GM19328 (cell line): ENCODE measurements at regions not wholly inside any gene's neighbourhood (a gene's known extent, or its start where the extent isn't known, plus 50 kb on each side); places are given as distances from the start of the nearest gene placed in this dataset.

ENCODE experiments used
- ATAC-seq: cut with Tn5 transposase; IDR thresholded peaks from one replicate; pipeline ENCODE4 v1.9.1; 2021; ENCODE audit warnings: mild to moderate bottlenecking, moderate library complexity; ENCODE audit not compliant: unreplicated experiment

DNA sequence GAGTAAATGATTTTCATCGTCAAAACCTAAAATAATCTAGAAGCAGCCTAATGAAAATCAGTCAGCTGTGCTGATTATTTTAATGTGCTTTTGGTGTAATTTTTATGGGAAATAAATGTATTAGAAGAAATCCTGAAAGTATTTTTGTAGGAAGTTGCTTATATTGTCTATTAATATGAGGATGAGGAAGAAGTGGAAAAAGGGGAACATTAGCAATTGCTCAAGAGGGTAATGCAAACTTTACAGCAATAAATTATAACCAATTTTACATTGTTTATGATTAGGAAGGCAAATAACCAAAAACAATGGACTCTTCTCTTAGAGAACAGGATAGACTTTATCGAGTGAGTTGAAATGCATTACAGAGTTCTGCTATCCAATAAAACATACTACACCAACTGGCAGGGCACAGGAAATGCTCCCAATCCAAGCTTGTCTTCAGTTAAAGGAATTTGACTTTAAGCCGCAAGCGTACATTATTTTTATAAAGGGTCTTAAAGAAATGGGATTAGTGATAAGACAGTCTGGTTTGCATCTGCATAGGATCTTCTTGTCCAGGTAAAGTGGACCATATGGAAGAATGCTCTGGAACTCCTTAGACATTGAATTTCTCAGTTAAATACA is 374.8 kb downstream of the PDGFC start:
- ATAC-seq = no peak

- ATAC-seq = no peak
Observed at GRCh38 chr4:156596026-156596425, 375.6 kb downstream of the PDGFC start.

GRCh38 chr4:156595041-156595440 is 376.6 kb downstream of the PDGFC start:
- no peak for ATAC-seq

GRCh38 chr4:156594624-156595023 is 377.0 kb downstream of the PDGFC start:
- ATAC-seq = no peak

GRCh38 chr4:156593464-156593863 is 378.1 kb downstream of the PDGFC start:
- no peak for ATAC-seq

- no peak for ATAC-seq
Observed at GRCh38 chr4:156591679-156592078, 379.9 kb downstream of the PDGFC start.

- no peak for ATAC-seq
Observed at GRCh38 chr4:156584100-156584499, 387.5 kb downstream of the PDGFC start.

DNA sequence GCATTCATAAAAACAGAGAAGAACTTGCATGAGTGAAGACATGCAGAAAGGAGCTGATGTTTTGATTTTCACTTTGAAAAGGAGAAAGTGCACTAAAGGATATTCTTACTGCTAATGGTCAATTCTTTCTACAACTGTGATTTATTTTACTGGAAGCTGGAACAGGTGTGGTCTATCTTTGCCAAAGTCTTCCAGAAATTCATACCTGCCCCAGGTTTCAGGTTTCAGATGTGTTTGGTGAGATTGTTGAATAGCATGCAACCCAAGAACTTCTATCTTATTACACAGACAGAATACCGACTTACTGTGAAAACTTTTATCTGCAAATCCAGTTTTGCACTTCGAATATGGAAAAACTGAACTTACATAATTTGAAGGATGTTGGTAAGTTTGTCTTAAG is 388.3 kb downstream of the PDGFC start:
- no peak for ATAC-seq

DNA sequence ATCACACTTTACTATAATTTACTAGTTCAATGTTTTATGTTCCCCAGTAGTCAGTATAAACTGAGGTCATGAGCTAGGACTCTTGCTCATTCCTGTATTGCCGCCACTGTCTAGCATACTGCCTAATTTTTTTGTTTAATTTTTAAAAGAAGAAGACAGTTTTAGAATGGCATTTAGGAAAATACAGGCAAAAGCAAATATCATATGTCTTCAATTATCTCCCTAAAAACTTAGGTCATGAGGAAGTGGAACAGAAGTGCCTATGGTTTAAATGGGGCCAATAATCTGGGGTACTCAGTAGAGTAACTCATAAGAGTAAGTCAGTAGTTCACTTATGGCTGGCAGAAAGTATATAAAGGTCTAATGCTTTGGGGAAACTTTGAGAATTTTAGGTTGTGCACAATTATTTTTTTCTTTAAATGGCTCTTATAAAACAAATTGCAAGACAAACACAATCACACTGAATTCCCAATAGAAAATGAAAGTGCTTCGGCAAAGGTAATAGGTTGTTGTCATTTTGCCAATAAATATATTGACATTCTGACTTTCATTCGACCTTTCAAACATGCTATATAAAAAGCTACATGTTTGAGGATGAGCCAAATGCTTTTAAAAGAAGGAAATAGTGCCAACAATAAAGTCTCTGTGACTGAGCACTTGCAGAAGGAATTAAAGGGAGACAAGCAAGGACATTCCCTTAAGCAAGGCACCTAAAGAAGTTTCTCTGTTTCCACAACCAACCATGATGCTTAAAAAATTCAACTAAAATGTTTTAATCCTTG is 390.1 kb downstream of the PDGFC start:
- ATAC-seq = no peak

DNA sequence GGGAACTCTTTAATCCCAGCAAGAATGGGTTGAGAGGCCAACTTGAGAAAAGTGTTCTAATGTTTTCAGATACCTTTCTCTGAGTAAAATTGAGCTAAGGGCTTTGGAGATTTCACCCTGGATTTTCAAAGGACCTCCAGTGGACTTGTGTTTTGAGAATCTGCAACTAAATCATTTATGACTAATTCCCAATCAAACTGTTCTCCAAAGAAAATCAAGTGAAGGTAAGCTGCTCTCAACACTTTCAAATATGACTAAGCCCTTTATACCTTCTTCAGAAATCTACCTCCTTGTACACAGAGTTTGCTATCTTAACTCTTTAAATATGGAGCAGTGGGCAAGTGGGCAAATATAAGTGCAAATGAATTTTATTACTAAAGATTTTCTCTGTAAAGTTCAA is 392.9 kb downstream of the PDGFC start:
- ATAC-seq = no peak

DNA sequence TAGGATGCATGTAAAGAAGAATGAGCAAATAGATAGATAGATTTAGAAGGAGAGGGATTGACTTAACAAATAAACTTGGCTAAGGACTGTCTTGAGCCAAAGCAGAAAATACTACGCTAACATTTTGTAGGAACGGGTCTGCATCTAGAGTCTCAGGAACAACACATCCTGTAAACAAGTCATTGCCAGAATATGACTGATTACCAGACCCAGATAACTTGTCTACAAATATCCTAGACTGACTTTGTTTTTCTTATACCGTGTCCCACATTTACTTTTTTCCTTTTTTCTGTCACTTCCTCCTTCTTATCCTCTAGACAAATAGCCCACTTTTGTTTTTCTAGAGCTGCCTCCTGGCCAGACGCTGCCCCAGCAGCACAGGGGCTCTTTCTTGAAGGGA is 393.6 kb downstream of the PDGFC start:
- no peak for ATAC-seq

DNA sequence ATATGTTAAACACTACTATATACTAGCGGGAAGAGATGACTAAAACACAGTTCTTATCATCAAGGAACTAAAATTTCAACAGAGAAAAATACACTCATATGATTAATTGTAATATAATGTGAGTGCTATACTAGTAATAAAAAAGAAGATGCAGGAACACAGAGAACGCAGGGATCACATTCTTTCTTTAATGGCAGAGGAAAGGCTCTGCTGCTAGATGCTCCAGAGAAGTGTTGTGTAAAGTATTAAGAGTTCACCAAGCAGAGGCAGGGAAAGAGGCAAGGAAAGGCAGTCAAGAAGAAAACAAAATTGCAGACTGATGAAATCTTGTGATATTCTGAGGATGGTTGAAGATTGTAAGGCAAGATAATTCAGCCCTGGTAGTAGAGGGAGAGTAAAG is 394.7 kb downstream of the PDGFC start:
- no peak for ATAC-seq

DNA sequence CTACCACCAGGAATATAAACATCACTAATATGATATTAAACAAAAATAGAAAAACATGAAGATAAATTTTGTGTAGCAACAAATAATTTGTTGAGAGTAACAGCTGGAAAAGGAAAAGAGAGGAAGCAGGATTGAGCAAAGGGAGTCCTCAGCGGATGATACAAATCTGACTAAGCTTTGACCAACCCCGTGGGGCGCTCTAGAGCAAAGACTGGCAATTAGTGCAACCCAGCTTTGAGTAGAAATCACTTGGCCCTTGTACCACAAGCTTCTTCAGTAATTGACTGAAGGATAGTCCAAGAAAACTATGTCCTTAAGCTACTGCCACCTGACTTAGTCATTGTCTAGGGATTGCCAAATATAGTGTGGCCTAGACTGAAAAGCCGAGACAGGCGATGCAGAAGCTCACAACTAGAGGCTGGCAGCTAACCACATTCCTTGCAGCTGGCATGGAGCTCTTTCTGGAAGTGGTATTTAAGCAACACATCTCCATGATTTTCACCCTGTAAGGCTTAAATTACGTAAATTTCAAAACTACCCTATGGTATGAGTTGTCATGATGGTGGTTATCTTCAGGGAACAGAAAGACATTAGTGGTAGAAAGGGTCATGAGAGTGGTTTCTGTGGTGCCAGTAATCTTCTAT is 396.0 kb downstream of the PDGFC start:
- ATAC-seq = no peak

- ATAC-seq = no peak
Observed at GRCh38 chr4:156571146-156571545, 400.5 kb downstream of the PDGFC start.

DNA sequence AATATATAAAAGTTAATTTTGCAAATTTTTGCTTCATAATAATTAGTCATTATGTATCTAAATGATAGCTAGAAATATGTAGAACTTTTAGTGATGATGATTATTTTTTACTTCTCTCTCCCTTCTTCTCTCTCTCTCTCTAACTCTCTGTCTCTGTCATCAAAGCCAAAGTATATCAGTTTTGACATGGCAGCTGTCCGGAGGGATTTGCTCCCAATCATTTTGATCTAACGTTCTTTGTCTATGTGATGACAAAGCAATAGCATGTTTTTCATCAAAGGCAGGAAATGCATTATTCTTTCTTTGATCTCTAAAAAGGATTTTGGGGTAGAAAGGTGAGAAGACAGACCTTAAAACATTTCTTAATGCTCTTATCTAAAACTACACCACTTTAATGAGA is 402.1 kb downstream of the PDGFC start:
- ATAC-seq = no peak

DNA sequence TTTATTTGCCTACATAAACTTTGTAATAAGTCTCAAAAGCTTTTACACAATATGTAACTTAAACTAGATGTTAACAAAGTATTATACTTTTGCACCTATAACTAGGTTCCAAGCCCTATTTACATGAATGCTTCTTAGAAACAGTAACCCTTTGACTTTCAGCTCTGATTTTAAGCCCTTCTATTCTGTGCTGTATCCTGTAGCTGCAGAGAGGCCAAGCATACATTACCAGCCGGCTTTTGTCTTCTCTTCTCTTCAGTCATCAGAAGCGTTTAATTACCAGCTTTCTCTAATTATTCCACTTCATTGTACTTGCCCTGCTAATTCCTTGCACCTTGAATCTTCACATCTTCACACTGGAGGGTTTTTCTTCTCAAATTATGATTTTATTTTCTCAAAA is 403.1 kb downstream of the PDGFC start:
- ATAC-seq = no peak

- no peak for ATAC-seq
Observed at GRCh38 chr4:156568041-156568440, 403.6 kb downstream of the PDGFC start.

- no peak for ATAC-seq
Observed at GRCh38 chr4:156560701-156561100, 410.9 kb downstream of the PDGFC start.

GRCh38 chr4:156559346-156559745 is 412.3 kb downstream of the PDGFC start:
- ATAC-seq = no peak

DNA sequence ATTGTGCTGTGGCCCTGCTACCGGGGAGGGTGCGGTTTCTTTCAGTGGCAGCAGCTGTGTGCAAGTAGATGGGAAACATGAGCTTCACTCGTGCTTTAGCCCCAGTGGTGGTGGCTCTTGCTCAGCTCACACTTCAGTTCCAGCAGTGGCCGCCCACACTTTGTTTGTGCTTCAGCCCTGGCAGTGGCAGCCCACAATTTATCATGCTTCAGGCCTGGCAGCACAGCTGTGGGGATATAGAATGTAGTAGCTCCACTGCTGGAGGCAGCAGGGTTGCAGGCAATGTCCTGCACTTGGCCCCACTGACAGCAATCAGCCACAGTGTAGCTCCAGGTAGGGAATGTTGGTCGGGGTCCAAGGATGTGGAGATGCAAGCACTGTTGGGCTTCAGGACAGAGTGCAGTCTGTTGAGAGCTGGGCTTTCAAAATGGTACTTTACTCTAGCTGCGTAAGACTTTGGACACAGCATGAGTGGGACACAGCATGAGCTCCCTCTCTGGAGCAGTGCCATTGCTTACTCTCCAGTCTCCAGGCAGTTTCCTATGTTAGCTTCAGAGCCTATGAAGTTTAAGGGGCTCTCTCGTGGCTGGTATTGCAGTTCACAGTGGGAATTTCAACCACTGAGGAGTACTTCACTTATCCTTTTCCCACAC is 413.1 kb downstream of the PDGFC start:
- ATAC-seq = no peak

DNA sequence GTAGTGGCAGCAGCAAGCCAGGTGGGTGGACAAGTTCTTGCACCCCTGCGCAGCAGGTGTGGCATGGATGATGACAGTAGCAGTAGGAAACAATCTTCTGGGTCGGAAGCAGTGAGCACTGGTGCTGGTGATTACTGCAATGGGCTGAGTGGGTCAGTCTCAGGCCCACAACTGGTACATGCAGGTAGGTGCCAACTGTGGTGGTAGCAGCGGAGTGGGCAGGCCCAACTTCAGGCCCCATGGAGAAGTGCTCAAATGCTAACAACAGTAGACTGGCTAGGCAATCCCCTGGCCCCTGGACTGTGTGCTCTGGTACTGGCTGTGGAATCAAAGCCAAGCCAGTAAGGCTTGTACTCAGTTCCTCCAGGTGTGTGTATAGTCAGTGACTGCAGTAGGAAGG is 413.7 kb downstream of the PDGFC start:
- no peak for ATAC-seq

GRCh38 chr4:156556336-156556735 is 415.3 kb downstream of the PDGFC start:
- no peak for ATAC-seq
